Immature natural killer cell (primary cell): ENCODE measurements at regions not wholly inside any gene's neighbourhood (a gene's known extent, or its start where the extent isn't known, plus 50 kb on each side); places are given as distances from the start of the nearest gene placed in this dataset.

Experiments used
- DNase-seq, 3 donors: peaks; one replicate each; pipeline ENCODE4 v3.0.0; 2022; ENCODE audit warnings: mixed read lengths in 1 of 3
- H3K27ac Mint-ChIP-seq, 6 donors: one replicate each; pipeline ENCODE4 v1.8.0; 2020; ENCODE audit warnings: mixed read lengths in 6 of 6, mild to moderate bottlenecking in 5 of 6, inconsistent platforms in 4 of 6, moderate library complexity in 3 of 6
- H3K27me3 Mint-ChIP-seq, 3 donors: one replicate each; pipeline ENCODE4 v1.8.0; 2020 to 2021; ENCODE audit warnings: low read depth in 3 of 3, mild to moderate bottlenecking in 3 of 3, mixed read lengths in 3 of 3, moderate library complexity in 3 of 3, inconsistent platforms in 1 of 3
- H3K36me3 Mint-ChIP-seq, 3 donors: one replicate each; pipeline ENCODE4 v1.8.0; 2020; ENCODE audit warnings: mixed read lengths in 3 of 3, inconsistent platforms in 2 of 3, mild to moderate bottlenecking in 2 of 3
- H3K4me1 Mint-ChIP-seq, 2 donors: one replicate each; pipeline ENCODE4 v1.8.0; 2020; ENCODE audit warnings: inconsistent platforms in 2 of 2, mild to moderate bottlenecking in 2 of 2, mixed read lengths in 2 of 2, moderate library complexity in 1 of 2
- H3K4me3 Mint-ChIP-seq, 5 donors: one replicate each; pipeline ENCODE4 v1.8.0; 2020; ENCODE audit warnings: mild to moderate bottlenecking in 5 of 5, mixed read lengths in 5 of 5, inconsistent platforms in 3 of 5, moderate library complexity in 3 of 5
- H3K9me3 Mint-ChIP-seq, 6 donors: one replicate each; pipeline ENCODE4 v1.8.0; 2020; ENCODE audit warnings: mild to moderate bottlenecking in 6 of 6, mixed read lengths in 6 of 6, inconsistent platforms in 4 of 6, moderate library complexity in 3 of 6

- no peak for DNase-seq
- Mint-ChIP-seq H3K4me1 (no peaks in the 10 kb centered on the region), H3K27me3 (peaks cover 2 to 7% (median 3%) of the 10 kb centered on the region in 3 donors), H3K4me3 (no peak overlapping the region), H3K27ac (no peak overlapping the region), H3K9me3 (no peaks in the 10 kb centered on the region), H3K36me3 (no peaks in the 10 kb centered on the region)
Measured at GRCh38 chr3:124413393-124413792, 316.9 kb upstream of the UMPS start.

- H3K36me3 Mint-ChIP-seq: no peaks in the 10 kb centered on the region
- H3K27me3 Mint-ChIP-seq: peaks cover 2 to 7% (median 6%) of the 10 kb centered on the region in 3 donors
- no peak overlapping the region for H3K27ac Mint-ChIP-seq
Measured at GRCh38 chr3:124413989-124414598, 316.2 kb upstream of the UMPS start.

GRCh38 chr3:124415446-124415960, 314.7 kb upstream of the UMPS start:
- Mint-ChIP-seq H3K4me3 (no peak overlapping the region), H3K36me3 (no peaks in the 10 kb centered on the region), H3K27me3 (peaks cover 0 to 7% (median 6%) of the 10 kb centered on the region in 3 donors), H3K27ac (no peak overlapping the region), H3K9me3 (no peaks in the 10 kb centered on the region), H3K4me1 (no peaks in the 10 kb centered on the region)
- DNase-seq: no peak

More at GRCh38 chr3:124413989-124414598, 316.2 kb upstream of the UMPS start:
- H3K9me3 Mint-ChIP-seq: no peaks in the 10 kb centered on the region
- DNase-seq: no peak
- no peaks in the 10 kb centered on the region for H3K4me1 Mint-ChIP-seq
- no peak overlapping the region for H3K4me3 Mint-ChIP-seq

DNA sequence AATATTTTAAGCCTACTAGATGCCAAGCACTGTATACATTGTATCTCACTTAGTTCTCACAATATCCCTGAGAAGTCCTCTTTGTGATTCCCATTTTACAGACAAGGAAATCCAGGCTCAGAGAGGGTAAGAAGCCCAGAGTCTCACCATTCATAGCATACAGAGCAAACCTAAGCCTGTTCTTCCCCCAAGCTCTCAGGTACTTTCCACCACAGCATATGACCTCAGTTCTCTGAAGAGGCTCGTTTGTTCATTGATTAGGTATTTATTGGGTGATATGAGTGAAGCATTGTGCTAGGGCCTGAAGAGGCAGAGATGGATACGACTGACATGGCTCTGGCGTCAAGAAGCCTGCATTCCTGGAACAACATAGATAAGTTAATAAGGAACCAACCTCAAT, 310.9 kb upstream of the UMPS start:
- Mint-ChIP-seq H3K27ac (no peak overlapping the region), H3K36me3 (no peaks in the 10 kb centered on the region), H3K27me3 (peaks cover 3 to 7% (median 4%) of the 10 kb centered on the region in 3 donors), H3K4me1 (no peaks in the 10 kb centered on the region), H3K4me3 (no peak overlapping the region), H3K9me3 (no peaks in the 10 kb centered on the region)
- no peak for DNase-seq

- Mint-ChIP-seq H3K36me3 (no peaks in the 10 kb centered on the region), H3K4me3 (no peak overlapping the region), H3K4me1 (no peaks in the 10 kb centered on the region), H3K9me3 (no peaks in the 10 kb centered on the region), H3K27ac (no peak overlapping the region), H3K27me3 (peaks cover 3 to 5% (median 4%) of the 10 kb centered on the region in 3 donors)
- DNase-seq: no peak
Measured at GRCh38 chr3:124420392-124420791, 309.9 kb upstream of the UMPS start.

GRCh38 chr3:124422805-124423204, 307.4 kb upstream of the UMPS start:
- H3K4me3 Mint-ChIP-seq: no peak overlapping the region
- no peak for DNase-seq
- peaks cover under 1 to 4% (median 3%) of the 10 kb centered on the region in 3 donors for H3K27me3 Mint-ChIP-seq

DNA sequence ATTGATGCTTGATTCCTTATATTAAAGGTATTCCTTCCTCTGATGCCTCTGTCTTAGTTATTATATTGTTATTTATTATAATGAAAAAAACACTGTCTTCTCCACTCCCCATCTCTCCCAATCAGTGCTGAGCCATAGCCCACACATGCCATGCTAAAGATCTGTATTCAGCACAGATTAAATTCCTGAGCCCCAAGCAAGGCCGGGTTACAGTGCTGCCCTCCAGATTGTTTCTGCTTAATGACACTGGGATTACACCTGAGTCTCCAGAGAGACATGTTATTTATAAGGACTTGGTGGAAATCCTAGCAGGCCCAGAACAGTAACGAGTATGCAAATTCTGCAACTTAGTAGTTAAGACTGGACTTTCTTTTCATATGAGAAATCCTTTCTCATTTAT, 305.9 kb upstream of the UMPS start:
- Mint-ChIP-seq H3K4me1 (no peaks in the 10 kb centered on the region), H3K36me3 (no peaks in the 10 kb centered on the region), H3K27me3 (peaks cover 0 to 4% (median 0%) of the 10 kb centered on the region in 3 donors), H3K4me3 (no peak overlapping the region), H3K9me3 (no peaks in the 10 kb centered on the region), H3K27ac (no peak overlapping the region)
- DNase-seq: no peak

More at GRCh38 chr3:124422805-124423204, 307.4 kb upstream of the UMPS start:
- H3K36me3 Mint-ChIP-seq: no peaks in the 10 kb centered on the region
- H3K27ac Mint-ChIP-seq: no peak overlapping the region
- no peaks in the 10 kb centered on the region for H3K9me3 Mint-ChIP-seq
- H3K4me1 Mint-ChIP-seq: no peaks in the 10 kb centered on the region

DNA sequence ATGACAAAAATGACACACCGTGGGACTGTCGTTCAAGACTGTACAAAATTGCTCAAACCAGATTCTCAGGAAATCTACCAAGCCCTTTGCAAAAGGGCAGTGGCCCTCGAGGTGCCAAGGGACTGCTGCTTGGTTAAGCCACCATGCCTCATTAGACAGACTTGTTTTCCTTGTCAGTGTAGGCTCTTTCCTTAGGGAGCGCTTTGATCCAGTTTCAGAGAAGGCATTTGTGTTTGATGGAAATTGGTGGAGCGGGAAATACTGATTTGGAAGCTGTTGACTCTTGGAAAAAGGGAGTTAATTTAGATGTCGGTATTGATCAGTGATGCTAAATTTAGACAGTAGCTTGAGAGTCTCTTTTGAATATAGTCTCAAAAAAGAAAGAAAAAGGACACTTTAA, 304.3 kb upstream of the UMPS start:
- Mint-ChIP-seq H3K9me3 (no peaks in the 10 kb centered on the region), H3K4me1 (no peaks in the 10 kb centered on the region), H3K27me3 (peaks cover 0 to 4% (median 4%) of the 10 kb centered on the region in 3 donors), H3K36me3 (no peaks in the 10 kb centered on the region), H3K27ac (no peak overlapping the region), H3K4me3 (no peak overlapping the region)
- DNase-seq: no peak

DNA sequence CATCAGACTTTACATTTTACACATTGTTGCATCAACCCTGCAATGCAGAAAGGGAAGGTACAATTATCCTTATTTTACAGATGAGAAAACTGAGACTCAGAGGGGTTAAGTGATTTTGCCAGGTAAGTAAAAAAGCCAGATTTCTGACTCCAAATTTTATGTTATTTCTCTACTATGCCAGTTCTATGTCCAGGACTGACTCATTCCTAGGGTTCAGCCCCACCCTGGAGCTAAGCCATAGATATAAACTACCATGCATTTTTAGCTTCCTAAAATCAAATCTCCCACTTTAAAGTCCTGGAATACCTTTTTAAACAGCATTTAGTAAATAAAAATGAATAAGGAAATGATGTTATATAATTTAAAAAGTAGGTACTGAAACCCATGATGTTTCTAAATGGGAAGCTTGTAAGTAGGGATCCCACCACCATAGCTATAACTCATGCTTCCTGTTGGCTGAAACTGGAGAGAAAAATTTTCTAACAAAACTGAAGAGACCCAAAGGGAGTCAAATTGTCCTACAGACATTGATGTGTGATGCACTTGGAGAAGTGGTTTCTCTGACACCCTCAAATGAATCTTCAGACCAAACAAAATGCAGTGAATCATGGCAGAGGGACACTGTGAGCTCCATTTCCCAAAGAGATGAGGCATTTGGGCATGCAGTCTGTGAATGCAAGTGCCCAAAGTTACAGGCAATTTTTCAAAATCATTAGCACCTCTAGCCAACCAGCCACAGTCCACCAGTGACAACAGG, 301.7 kb upstream of the UMPS start:
- DNase-seq: no peak
- Mint-ChIP-seq H3K4me3 (no peak overlapping the region), H3K36me3 (no peaks in the 10 kb centered on the region), H3K27ac (no peak overlapping the region), H3K9me3 (no peaks in the 10 kb centered on the region), H3K4me1 (no peaks in the 10 kb centered on the region), H3K27me3 (peaks cover 0 to 4% (median 2%) of the 10 kb centered on the region in 3 donors)

- Mint-ChIP-seq H3K27ac (no peak overlapping the region), H3K27me3 (peaks cover 0 to 6% (median 2%) of the 10 kb centered on the region in 3 donors), H3K4me3 (no peak overlapping the region), H3K4me1 (no peaks in the 10 kb centered on the region), H3K9me3 (no peaks in the 10 kb centered on the region), H3K36me3 (no peaks in the 10 kb centered on the region)
- DNase-seq: no peak
Measured at GRCh38 chr3:124429129-124429815, 301.0 kb upstream of the UMPS start.

DNA sequence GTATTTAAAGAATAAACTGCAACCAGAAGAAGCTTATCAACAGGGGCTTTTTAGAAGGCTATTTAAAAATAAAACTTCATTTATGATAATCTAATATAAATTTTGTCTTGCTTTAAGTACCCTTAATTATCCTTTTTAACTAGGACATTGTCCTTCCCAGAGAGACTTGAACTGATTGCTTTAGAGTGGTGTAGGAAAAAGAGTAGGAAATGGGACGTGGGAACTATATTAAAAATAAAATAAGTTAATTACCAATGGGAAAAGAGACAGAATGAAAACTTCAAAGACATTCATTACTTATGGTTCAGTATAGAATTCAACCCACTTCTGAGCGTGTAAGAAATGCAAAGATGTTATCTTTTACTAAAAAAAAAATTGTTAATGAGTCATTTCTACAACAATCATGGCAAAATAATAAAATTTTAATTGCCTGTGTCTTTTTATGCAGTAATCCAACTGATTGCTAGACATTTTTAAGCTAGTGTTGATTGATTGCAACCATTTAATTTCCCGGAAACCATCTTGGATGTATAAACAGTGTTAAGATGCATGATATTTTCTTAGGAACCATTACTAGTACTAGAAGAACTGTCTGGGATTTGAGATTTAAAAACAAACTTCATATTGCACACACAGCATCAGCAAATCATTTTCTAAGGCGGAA, 298.8 kb upstream of the UMPS start:
- Mint-ChIP-seq H3K4me3 (no peak overlapping the region), H3K9me3 (no peaks in the 10 kb centered on the region), H3K36me3 (no peaks in the 10 kb centered on the region), H3K4me1 (no peaks in the 10 kb centered on the region), H3K27ac (no peak overlapping the region), H3K27me3 (peaks cover 0 to 6% (median 2%) of the 10 kb centered on the region in 3 donors)
- DNase-seq: no peak

- H3K36me3 Mint-ChIP-seq: no peaks in the 10 kb centered on the region
- peaks cover 2 to 6% (median 4%) of the 10 kb centered on the region in 3 donors for H3K27me3 Mint-ChIP-seq
- no peak overlapping the region for H3K27ac Mint-ChIP-seq
- no peak overlapping the region for H3K4me3 Mint-ChIP-seq
- DNase-seq: no peak
- no peaks in the 10 kb centered on the region for H3K9me3 Mint-ChIP-seq
- H3K4me1 Mint-ChIP-seq: no peaks in the 10 kb centered on the region
Measured at GRCh38 chr3:124434176-124434575, 296.1 kb upstream of the UMPS start.

GRCh38 chr3:124435467-124435866, 294.8 kb upstream of the UMPS start:
- no peaks in the 10 kb centered on the region for H3K36me3 Mint-ChIP-seq
- no peak overlapping the region for H3K4me3 Mint-ChIP-seq
- H3K27me3 Mint-ChIP-seq: peaks cover 2 to 6% (median 4%) of the 10 kb centered on the region in 3 donors
- no peak for DNase-seq
- H3K9me3 Mint-ChIP-seq: no peaks in the 10 kb centered on the region
- no peak overlapping the region for H3K27ac Mint-ChIP-seq
- no peaks in the 10 kb centered on the region for H3K4me1 Mint-ChIP-seq

DNA sequence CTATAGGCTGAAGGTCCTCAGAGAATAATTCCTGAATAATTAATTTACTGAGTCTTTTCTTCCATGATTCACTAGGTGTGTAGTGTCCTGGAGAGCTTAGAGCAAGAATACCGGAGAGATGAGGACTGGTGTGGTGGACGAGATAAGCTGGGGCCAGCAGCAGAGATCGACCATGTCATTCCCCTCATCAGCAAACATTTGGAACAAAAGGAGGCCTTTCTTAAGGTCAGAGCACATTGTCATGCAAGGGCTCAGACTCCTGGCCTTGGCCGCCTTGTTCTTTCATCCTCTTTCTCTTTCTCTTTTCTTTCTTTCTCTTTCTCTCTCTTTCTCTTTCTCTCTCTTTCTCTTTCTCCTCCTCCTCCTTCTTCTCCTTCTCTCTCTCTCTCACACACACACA, 291.4 kb upstream of the UMPS start:
- Mint-ChIP-seq H3K4me3 (no peak overlapping the region), H3K27me3 (peaks cover 0 to 6% (median 3%) of the 10 kb centered on the region in 3 donors), H3K27ac (no peak overlapping the region), H3K9me3 (no peaks in the 10 kb centered on the region), H3K36me3 (no peaks in the 10 kb centered on the region), H3K4me1 (no peaks in the 10 kb centered on the region)
- DNase-seq: no peak
